ENCODE measurements at regions not wholly inside any gene's neighbourhood (a gene's known extent, or its start where the extent isn't known, plus 50 kb on each side); places are given as distances from the start of the nearest gene placed in this dataset.

DNA sequence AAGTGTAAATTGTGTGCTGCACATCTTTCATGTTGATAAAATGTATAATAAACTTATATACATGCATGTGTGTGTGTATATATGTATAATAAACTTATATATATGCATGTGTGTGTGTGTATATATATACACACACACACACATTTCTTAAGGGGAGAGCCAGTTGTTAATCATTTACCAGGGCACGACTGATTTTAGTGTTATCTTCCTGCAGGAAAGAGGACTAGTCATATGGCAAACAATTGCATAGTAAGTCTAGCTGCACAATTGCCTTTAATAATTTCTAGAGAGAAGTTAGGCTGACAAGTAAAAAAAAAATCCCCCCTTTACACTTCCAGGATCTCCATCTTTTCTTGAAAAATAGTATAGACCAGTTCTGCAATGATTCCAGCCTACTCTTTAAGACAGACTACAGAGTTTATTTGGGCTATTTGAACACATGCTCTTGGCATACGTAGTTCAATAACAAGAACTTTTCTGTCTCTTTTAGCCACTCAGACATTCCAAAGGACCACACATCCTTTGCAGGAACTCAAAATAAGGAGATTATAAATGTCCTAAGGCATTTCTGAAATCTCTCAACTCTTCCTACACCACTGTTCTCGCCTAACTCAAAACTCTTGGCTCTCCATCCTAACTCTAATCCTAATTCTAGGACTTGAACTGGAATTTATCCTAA lies 163.6 kb upstream of the SETMAR start:
- no peak for TF ChIP-seq EZH2 (IDR thresholded peaks at IDR 0.05; ENCODE audit: insufficient read depth, poor library complexity, severe bottlenecking)
- TF ChIP-seq EZH2phosphoT487 (IDR thresholded peaks at IDR 0.05; ENCODE audit: insufficient read depth, low read depth) = no peak

Measured in GM23248 (cell line).